ENCODE measurements at regions not wholly inside any gene's neighbourhood (a gene's known extent, or its start where the extent isn't known, plus 50 kb on each side); places are given as distances from the start of the nearest gene placed in this dataset.

DNA sequence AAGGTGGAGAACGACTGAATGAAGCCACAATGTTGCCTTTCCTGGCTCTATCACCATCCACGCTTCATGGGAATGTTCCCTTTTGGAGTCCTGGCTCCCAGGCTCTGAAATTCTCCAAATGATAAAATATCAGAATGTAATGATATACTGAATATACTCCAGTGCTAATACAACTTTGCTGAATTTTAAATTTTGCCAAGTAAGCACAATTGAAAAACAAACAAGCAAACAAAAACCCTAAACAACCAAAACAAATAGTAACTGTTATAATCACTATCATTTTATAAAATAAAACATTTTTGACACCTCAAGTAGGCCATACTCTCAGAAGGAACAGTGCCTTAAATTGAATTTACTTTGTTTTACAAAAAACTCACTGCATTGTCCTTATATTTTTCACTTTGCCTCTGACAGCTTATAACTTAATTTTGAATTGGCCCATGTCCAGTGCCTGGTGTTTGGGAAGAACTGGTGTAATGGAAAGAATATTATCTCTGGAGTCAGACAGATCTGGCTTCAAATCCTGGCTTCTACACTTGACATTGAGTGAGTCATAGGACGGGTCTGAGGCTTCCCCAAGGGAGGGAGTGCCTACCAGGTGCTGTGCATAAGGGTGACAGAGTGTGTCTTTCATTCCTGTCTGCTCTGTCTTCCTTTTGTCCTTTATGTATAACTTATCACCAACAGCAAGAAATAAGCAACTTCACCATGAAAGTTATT is 698.3 kb downstream of the EPM2A start:
- H3K36me3 ChIP-seq = no peaks in the 10 kb centered on the region
- no peaks in the 10 kb centered on the region for H3K4me1 ChIP-seq
- WGBS = 68% methylated on average over 3 of the region's 3 CpGs
- H3K27ac ChIP-seq = no peak overlapping the region
- TF ChIP-seq EP300 (IDR thresholded peaks at IDR 0.05) (no peak), POLR2AphosphoS5 (IDR thresholded peaks at IDR 0.05) (no peak), CTCF (IDR thresholded peaks at IDR 0.05) (no peak), POLR2A (IDR thresholded peaks at IDR 0.05) (no peak)
- no peak for DNase-seq (ENCODE audit: low spot score in 2 of 2)
- H3K4me3 ChIP-seq = no peak overlapping the region
- no peaks in the 10 kb centered on the region for H3K27me3 ChIP-seq
- no peaks in the 10 kb centered on the region for H3K9me3 ChIP-seq

- WGBS = 91% methylated on average over 5 of the region's 5 CpGs
- no peaks in the 10 kb centered on the region for H3K4me1 ChIP-seq
- TF ChIP-seq EP300 (IDR thresholded peaks at IDR 0.05) = no peak
- TF ChIP-seq POLR2A (IDR thresholded peaks at IDR 0.05) = no peak
- no peak for TF ChIP-seq POLR2AphosphoS5 (IDR thresholded peaks at IDR 0.05)
- TF ChIP-seq CTCF (IDR thresholded peaks at IDR 0.05) = no peak
- no peak overlapping the region for H3K27ac ChIP-seq
- no peaks in the 10 kb centered on the region for H3K36me3 ChIP-seq
- H3K9me3 ChIP-seq = no peaks in the 10 kb centered on the region
- no peaks in the 10 kb centered on the region for H3K27me3 ChIP-seq
- DNase-seq (ENCODE audit: low spot score in 2 of 2) = no peak
- no peak overlapping the region for H3K4me3 ChIP-seq
Measured at GRCh38 chr6:145042559-145042958, 692.8 kb downstream of the EPM2A start.

DNA sequence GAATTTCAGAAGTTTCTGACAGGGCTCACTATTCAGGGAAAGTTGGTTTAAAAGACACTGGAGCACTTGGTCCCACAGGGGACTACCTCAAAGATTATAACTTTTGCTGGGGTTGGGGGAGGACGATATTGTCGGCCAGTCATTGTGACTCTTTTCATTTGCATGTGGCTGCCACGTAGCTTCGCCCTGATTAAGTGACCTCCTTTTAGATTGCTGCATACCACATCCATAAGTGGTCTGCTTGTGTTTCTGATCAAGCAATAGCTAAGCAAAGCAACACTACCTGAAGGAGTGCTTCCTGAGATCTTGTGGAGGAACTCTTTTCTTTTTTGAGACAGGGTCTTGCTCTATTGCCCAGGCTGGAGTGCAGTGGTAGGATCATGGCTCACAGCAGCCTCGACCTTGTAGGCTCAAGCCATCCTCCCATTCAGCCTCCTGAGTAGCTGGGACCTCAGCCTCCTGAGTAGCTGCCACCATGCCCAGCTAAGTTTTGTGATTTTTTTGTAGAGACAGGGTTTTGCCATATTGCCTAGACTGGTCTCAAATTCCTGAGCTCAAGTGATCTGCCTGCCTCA is 691.3 kb downstream of the EPM2A start:
- 85% methylated on average over 5 of the region's 5 CpGs for WGBS
- no peak overlapping the region for H3K4me3 ChIP-seq
- no peaks in the 10 kb centered on the region for H3K4me1 ChIP-seq
- no peak for TF ChIP-seq POLR2A (IDR thresholded peaks at IDR 0.05)
- no peak for TF ChIP-seq CTCF (IDR thresholded peaks at IDR 0.05)
- H3K27me3 ChIP-seq = no peaks in the 10 kb centered on the region
- H3K27ac ChIP-seq = no peak overlapping the region
- no peak for DNase-seq (ENCODE audit: low spot score in 2 of 2)
- H3K36me3 ChIP-seq = no peaks in the 10 kb centered on the region
- no peaks in the 10 kb centered on the region for H3K9me3 ChIP-seq

- no peaks in the 10 kb centered on the region for H3K36me3 ChIP-seq
- no peak overlapping the region for H3K4me3 ChIP-seq
- no peak overlapping the region for H3K27ac ChIP-seq
- H3K9me3 ChIP-seq = no peaks in the 10 kb centered on the region
- TF ChIP-seq POLR2A (IDR thresholded peaks at IDR 0.05) (no peak), CTCF (IDR thresholded peaks at IDR 0.05) (no peak), POLR2AphosphoS5 (IDR thresholded peaks at IDR 0.05) (no peak), EP300 (IDR thresholded peaks at IDR 0.05) (no peak)
- WGBS = 45% methylated on average over 3 of the region's 3 CpGs
- H3K27me3 ChIP-seq = no peaks in the 10 kb centered on the region
- H3K4me1 ChIP-seq = no peaks in the 10 kb centered on the region
- no peak for DNase-seq (ENCODE audit: low spot score in 2 of 2)
Measured at GRCh38 chr6:145044641-145045246, 690.6 kb downstream of the EPM2A start.

- no peak overlapping the region for H3K27ac ChIP-seq
- no peaks in the 10 kb centered on the region for H3K27me3 ChIP-seq
- no peak for DNase-seq (ENCODE audit: low spot score in 2 of 2)
- H3K36me3 ChIP-seq = no peaks in the 10 kb centered on the region
- TF ChIP-seq POLR2AphosphoS5 (IDR thresholded peaks at IDR 0.05) (no peak), POLR2A (IDR thresholded peaks at IDR 0.05) (no peak), CTCF (IDR thresholded peaks at IDR 0.05) (no peak), EP300 (IDR thresholded peaks at IDR 0.05) (no peak)
- no peaks in the 10 kb centered on the region for H3K4me1 ChIP-seq
- no peak overlapping the region for H3K4me3 ChIP-seq
- H3K9me3 ChIP-seq = no peaks in the 10 kb centered on the region
Measured at GRCh38 chr6:145045582-145045981, 689.7 kb downstream of the EPM2A start.

All from suprapubic skin (tissue), 4 donors.